Hematopoietic multipotent progenitor cell treated with erythropoietin and hydrocortisone succinate and interleukin-3 and kit ligand, for 6 days (in vitro differentiated cells): ENCODE measurements at regions not wholly inside any gene's neighbourhood (a gene's known extent, or its start where the extent isn't known, plus 50 kb on each side); places are given as distances from the start of the nearest gene placed in this dataset.
A peak's percentile ranks its signal among the peaks of the same experiment; 100 is the strongest.

Experiments used
- DNase-seq: peaks from one replicate; pipeline ENCODE4 v3.0.0-alpha.2; 2015

- peak; percentile 80 for DNase-seq
Observed at GRCh38 chrX:13142891-13143290, 98.5 kb upstream of the FAM9C start.

GRCh38 chrX:13140007-13140406 lies 95.6 kb upstream of the FAM9C start:
- DNase-seq: no peak

- peak; percentile 56 for DNase-seq
Observed at GRCh38 chrX:13131396-13132137, 87.1 kb upstream of the FAM9C start.

GRCh38 chrX:13130816-13131215 lies 86.4 kb upstream of the FAM9C start:
- DNase-seq: no peak

GRCh38 chrX:13128104-13128503 lies 83.7 kb upstream of the FAM9C start:
- DNase-seq: no peak

- peak; percentile 9 for DNase-seq
Observed at GRCh38 chrX:13126775-13127174, 82.4 kb upstream of the FAM9C start.

GRCh38 chrX:13125188-13125587 lies 80.8 kb upstream of the FAM9C start:
- no peak for DNase-seq

- no peak for DNase-seq
Observed at GRCh38 chrX:13123857-13124345, 79.5 kb upstream of the FAM9C start.

- no peak for DNase-seq
Observed at GRCh38 chrX:13123247-13123856, 78.9 kb upstream of the FAM9C start.

- DNase-seq: no peak
Observed at GRCh38 chrX:13121020-13121555, 76.7 kb upstream of the FAM9C start.

GRCh38 chrX:13120017-13120416 lies 75.6 kb upstream of the FAM9C start:
- DNase-seq: no peak

GRCh38 chrX:13119386-13119785 lies 75.0 kb upstream of the FAM9C start:
- no peak for DNase-seq

GRCh38 chrX:13115146-13115855 lies 70.9 kb upstream of the FAM9C start:
- DNase-seq: no peak

GRCh38 chrX:13112499-13112898 lies 68.1 kb upstream of the FAM9C start:
- DNase-seq: no peak

GRCh38 chrX:13110433-13111324 lies 66.3 kb upstream of the FAM9C start:
- peak; percentile 39 for DNase-seq

- no peak for DNase-seq
Observed at GRCh38 chrX:13109817-13110216, 65.4 kb upstream of the FAM9C start.

GRCh38 chrX:13103914-13104274 lies 59.5 kb upstream of the FAM9C start:
- DNase-seq: no peak

- no peak for DNase-seq
Observed at GRCh38 chrX:13103188-13103913, 58.9 kb upstream of the FAM9C start.

GRCh38 chrX:13102636-13103035 lies 58.2 kb upstream of the FAM9C start:
- no peak for DNase-seq

GRCh38 chrX:13101441-13102139 lies 57.2 kb upstream of the FAM9C start:
- peak; percentile 56 for DNase-seq

GRCh38 chrX:13099121-13099520 lies 54.7 kb upstream of the FAM9C start:
- DNase-seq: no peak
